ENCODE measurements at regions not wholly inside any gene's neighbourhood (a gene's known extent, or its start where the extent isn't known, plus 50 kb on each side); places are given as distances from the start of the nearest gene placed in this dataset.

GRCh38 chr7:47073284-47073683 is 508.6 kb downstream of the TNS3 start:
- TF ChIP-seq POLR2A (IDR thresholded peaks at IDR 0.05; ENCODE audit: low read depth, low read length) (no peak), SPI1 (IDR thresholded peaks at IDR 0.05; ENCODE audit: low read depth, low read length) (no peak), POLR2AphosphoS5 (IDR thresholded peaks at IDR 0.05; ENCODE audit: low read depth, low read length) (no peak), TAF1 (IDR thresholded peaks at IDR 0.05; ENCODE audit: low read depth, low read length) (no peak), PAX5 (IDR thresholded peaks at IDR 0.05; ENCODE audit: insufficient read depth, low read length, severe bottlenecking) (no peak)
